ENCODE measurements at regions not wholly inside any gene's neighbourhood (a gene's known extent, or its start where the extent isn't known, plus 50 kb on each side); places are given as distances from the start of the nearest gene placed in this dataset.

DNA sequence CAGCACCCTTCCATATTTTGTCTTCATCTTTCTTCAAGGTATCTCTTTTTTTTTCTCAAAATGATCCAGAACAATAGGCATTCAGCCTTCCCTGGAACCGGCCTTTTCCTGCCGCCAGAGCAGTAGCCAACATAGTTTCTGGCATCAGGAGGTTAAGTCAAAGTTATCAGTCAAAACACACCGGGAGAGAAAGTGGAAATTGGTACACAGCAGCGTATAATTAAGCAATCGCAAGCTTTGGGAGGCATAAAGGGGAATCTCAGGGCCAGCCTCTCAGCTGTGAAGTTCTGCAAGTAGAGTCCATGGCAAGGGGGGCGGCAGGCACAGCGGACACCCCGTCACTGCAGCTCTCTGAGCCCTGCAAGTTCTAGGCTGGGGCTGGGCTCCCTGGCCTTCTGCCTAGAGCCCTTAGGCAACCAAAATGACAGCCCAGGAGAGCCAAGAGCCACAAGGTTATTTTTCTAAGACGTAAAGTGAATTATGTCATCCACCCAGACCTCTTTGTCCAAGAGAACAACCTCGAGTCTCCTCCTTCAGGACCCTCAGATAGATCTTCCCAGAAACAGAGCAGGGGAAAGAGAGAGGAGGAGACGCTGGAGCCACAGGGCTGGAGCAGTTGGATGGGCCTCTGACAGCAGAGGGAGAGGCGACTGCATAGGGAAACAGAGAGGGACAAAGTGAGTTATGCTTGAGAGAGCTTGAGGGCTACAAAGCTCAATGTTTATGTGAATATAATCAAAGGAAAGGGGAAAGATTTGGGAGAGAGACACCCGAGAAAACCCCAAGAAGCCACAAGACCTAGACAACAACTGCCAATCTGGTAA lies 114.7 kb downstream of the BCL2L11 start:
- Histone ChIP-seq H3K27me3 (ENCODE audit: insufficient read depth, low read length) (no peaks in the 10 kb centered on the region), H3K36me3 (ENCODE audit: insufficient read depth, low read length) (peaks cover 16% of the 10 kb centered on the region), H3K79me2 (ENCODE audit: control insufficient read depth, insufficient read depth, low read length, unreplicated experiment) (no peaks in the 10 kb centered on the region), H3K4me1 (ENCODE audit: control insufficient read depth, insufficient read depth, low read length, unreplicated experiment) (no peaks in the 10 kb centered on the region), H3K27ac (ENCODE audit: low read depth, low read length) (no peak overlapping the region), H3K4me3 (ENCODE audit: low read depth, low read length) (no peak overlapping the region), H2AFZ (ENCODE audit: low read length, unreplicated experiment) (no peak overlapping the region)

DNA sequence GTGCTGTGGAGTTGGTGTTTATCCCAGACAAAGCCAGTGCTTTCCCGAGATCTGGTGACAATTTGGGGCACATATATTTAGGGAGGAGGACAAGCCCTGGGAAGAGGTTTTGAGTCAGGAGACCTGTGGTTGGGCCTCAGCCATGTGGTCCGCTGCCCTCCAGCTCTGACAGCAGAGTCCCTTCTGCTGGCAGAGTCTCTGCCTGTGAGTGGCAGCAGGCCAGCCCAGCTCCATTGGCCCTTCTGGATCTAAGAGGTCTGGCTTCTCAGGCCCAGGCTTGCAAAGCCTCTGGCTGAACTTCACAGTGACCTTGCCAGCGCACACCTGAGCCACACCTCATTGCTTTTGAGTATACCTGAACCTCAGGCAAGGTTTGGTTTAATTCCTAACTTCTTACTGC lies 115.3 kb downstream of the BCL2L11 start:
- no peaks in the 10 kb centered on the region for H3K4me1 ChIP-seq (ENCODE audit: control insufficient read depth, insufficient read depth, low read length, unreplicated experiment)
- peaks cover 17% of the 10 kb centered on the region; the same call in 1 of the 2 replicates for H3K36me3 ChIP-seq (ENCODE audit: insufficient read depth, low read length)
- H2AFZ ChIP-seq (ENCODE audit: low read length, unreplicated experiment), result no peak overlapping the region
- H3K4me3 ChIP-seq (ENCODE audit: low read depth, low read length), result no peak overlapping the region
- no peaks in the 10 kb centered on the region for H3K27me3 ChIP-seq (ENCODE audit: insufficient read depth, low read length)
- H3K79me2 ChIP-seq (ENCODE audit: control insufficient read depth, insufficient read depth, low read length, unreplicated experiment), result no peaks in the 10 kb centered on the region
- no peak overlapping the region for H3K27ac ChIP-seq (ENCODE audit: low read depth, low read length)

DNA sequence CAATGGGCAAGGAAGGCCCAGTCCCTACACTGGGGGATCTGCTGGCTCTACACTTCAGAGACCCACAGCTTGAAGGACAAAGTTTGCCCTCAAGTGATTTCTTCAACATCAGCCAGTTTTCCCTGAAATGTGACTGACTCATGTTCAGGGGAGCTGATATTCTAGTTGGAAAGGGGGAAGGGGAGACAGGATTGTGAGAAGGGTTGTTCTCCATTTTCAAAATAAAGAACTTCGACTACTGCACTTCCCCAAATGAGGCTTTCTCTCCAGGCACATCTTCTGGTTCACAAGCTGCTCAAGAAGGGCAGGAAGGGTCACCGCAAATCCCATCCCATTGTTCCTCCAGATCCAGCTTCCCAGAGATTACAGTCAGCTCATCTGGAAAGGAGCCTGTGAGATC lies 117.6 kb downstream of the BCL2L11 start:
- H3K27ac ChIP-seq (ENCODE audit: low read depth, low read length), result no peak overlapping the region
- peaks cover 9% of the 10 kb centered on the region; the same call in 1 of the 2 replicates for H3K36me3 ChIP-seq (ENCODE audit: insufficient read depth, low read length)
- H2AFZ ChIP-seq (ENCODE audit: low read length, unreplicated experiment), result no peak overlapping the region
- H3K79me2 ChIP-seq (ENCODE audit: control insufficient read depth, insufficient read depth, low read length, unreplicated experiment), result no peaks in the 10 kb centered on the region
- H3K27me3 ChIP-seq (ENCODE audit: insufficient read depth, low read length), result no peaks in the 10 kb centered on the region
- no peaks in the 10 kb centered on the region for H3K4me1 ChIP-seq (ENCODE audit: control insufficient read depth, insufficient read depth, low read length, unreplicated experiment)
- no peak overlapping the region for H3K4me3 ChIP-seq (ENCODE audit: low read depth, low read length)

DNA sequence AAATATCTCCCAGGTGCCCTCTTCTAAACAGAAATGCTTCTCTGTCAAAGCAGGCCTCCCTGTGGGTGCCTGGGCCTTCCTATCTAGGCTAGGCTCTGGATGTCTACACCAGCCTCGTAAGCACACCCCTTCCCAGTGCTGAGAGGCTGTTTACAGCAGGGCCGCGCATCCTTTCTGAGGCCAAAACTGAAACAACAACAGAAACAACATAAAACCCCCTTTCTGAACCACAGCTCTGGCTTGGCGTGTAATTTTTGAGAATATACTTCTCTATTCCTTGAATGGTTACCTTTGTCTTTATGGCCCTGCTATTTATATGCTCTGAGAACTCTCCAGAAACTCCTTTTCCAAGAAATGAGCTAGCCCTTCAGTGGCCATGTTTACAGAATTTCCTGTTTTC lies 118.4 kb downstream of the BCL2L11 start:
- Histone ChIP-seq H3K27ac (ENCODE audit: low read depth, low read length) (no peak overlapping the region), H3K4me3 (ENCODE audit: low read depth, low read length) (no peak overlapping the region), H3K27me3 (ENCODE audit: insufficient read depth, low read length) (no peaks in the 10 kb centered on the region), H3K4me1 (ENCODE audit: control insufficient read depth, insufficient read depth, low read length, unreplicated experiment) (no peaks in the 10 kb centered on the region), H3K79me2 (ENCODE audit: control insufficient read depth, insufficient read depth, low read length, unreplicated experiment) (no peaks in the 10 kb centered on the region), H3K36me3 (ENCODE audit: insufficient read depth, low read length) (peaks cover 8% of the 10 kb centered on the region; the same call in 1 of the 2 replicates), H2AFZ (ENCODE audit: low read length, unreplicated experiment) (no peak overlapping the region)

DNA sequence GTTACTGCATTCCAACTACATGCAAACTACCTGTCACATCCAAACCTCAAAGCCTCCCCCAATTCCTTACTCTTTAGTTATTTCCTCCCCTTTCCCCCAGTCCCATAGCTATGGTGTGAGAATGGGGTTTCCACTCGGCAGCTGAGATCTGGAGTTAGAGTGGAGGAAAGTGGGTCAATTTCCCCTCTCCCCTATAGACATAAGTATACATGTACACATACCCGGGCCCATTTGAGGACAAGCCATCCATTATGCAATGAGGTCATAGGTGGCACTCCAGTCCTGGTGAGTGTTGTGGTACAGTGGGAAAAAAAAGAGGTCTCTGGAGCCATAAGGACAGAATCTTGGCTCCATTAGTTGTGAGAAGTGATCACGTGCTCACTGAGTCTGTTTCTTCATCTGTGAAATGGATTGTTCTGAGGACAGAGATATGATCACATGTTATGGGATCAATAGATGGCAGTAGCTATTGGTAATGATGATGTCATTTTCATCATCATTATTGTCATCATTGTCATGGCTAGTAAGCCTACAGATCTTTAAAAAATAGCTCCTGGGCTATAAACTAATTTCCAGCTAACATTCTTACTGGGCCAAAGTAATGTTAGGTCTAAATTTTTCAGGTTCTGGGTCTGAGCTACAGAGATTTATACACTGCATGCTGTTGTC lies 119.0 kb downstream of the BCL2L11 start:
- no peak overlapping the region for H2AFZ ChIP-seq (ENCODE audit: low read length, unreplicated experiment)
- no peaks in the 10 kb centered on the region for H3K4me1 ChIP-seq (ENCODE audit: control insufficient read depth, insufficient read depth, low read length, unreplicated experiment)
- H3K4me3 ChIP-seq (ENCODE audit: low read depth, low read length), result no peak overlapping the region
- no peak overlapping the region for H3K27ac ChIP-seq (ENCODE audit: low read depth, low read length)
- H3K79me2 ChIP-seq (ENCODE audit: control insufficient read depth, insufficient read depth, low read length, unreplicated experiment), result no peaks in the 10 kb centered on the region
- no peaks in the 10 kb centered on the region for H3K27me3 ChIP-seq (ENCODE audit: insufficient read depth, low read length)
- H3K36me3 ChIP-seq (ENCODE audit: insufficient read depth, low read length), result peaks cover 8% of the 10 kb centered on the region; the same call in 1 of the 2 replicates

DNA sequence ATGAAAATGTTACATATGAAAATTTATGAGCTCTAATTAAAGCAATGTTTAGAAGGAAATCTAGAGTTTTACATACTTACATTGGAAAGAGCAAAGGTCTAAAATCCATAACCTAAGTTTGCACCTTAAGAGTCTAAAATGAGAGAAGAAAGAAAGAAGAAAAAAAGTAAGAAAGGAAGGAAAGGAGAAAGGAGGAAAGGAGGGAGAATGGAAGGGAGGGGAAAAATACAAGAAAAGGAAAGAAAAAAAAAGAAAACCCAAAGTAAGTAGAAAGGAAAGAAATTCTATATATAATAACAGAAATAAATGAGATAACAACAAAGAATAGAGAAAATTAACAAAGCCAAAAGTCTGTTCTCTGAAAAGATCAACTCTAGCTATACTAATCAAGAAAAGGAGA lies 122.6 kb downstream of the BCL2L11 start:
- H3K79me2 ChIP-seq (ENCODE audit: control insufficient read depth, insufficient read depth, low read length, unreplicated experiment), result no peaks in the 10 kb centered on the region
- H2AFZ ChIP-seq (ENCODE audit: low read length, unreplicated experiment), result no peak overlapping the region
- no peaks in the 10 kb centered on the region for H3K27me3 ChIP-seq (ENCODE audit: insufficient read depth, low read length)
- H3K36me3 ChIP-seq (ENCODE audit: insufficient read depth, low read length), result peaks cover 8% of the 10 kb centered on the region; the same call in 1 of the 2 replicates
- H3K4me3 ChIP-seq (ENCODE audit: low read depth, low read length), result no peak overlapping the region
- no peaks in the 10 kb centered on the region for H3K4me1 ChIP-seq (ENCODE audit: control insufficient read depth, insufficient read depth, low read length, unreplicated experiment)
- H3K27ac ChIP-seq (ENCODE audit: low read depth, low read length), result no peak overlapping the region

DNA sequence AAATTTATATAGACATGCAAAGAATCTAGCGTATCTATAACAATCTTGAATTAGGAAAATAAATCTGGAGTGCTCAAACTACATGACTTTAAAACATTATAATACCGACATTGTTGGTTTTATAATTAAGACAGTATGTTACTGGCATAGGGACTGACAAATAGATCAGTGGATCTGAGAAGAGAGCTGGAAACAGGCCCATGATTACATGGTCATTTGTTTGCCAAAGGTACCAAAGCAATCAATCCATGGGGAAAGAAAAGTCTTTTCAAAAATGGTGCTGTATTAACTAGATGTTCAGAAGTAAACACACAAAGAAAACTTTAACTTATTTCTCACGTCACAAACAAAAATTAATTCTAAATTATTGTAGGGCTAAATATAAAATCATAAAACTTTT lies 124.2 kb downstream of the BCL2L11 start:
- Histone ChIP-seq H3K27me3 (ENCODE audit: insufficient read depth, low read length) (no peaks in the 10 kb centered on the region), H3K79me2 (ENCODE audit: control insufficient read depth, insufficient read depth, low read length, unreplicated experiment) (no peaks in the 10 kb centered on the region), H3K27ac (ENCODE audit: low read depth, low read length) (no peak overlapping the region), H2AFZ (ENCODE audit: low read length, unreplicated experiment) (no peak overlapping the region), H3K4me1 (ENCODE audit: control insufficient read depth, insufficient read depth, low read length, unreplicated experiment) (no peaks in the 10 kb centered on the region), H3K36me3 (ENCODE audit: insufficient read depth, low read length) (0 out of 2 replicates have a peak, but pooled peaks cover 2% of the 10 kb centered on the region), H3K4me3 (ENCODE audit: low read depth, low read length) (no peak overlapping the region)

DNA sequence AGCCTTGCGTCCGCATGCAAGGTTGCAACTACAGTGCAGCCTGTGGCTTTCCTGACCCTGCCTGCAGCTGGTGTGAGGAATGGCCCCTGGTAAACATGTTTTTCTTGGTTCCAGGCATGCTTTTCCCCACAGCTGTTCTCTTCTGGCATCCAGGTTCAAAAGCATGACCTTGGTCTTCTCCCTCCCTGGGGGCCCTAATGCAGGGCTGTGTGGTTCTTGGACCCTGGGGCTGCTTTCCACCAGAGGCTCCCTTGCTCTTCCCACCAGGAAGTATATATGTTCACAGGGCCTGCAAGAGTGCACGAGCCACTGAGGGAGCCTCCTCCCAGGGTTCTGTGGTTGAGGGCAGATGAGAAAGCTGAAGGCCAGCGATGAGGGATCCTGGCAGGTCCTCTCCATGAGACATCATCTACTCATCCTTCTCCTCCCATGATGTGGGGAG lies 125.9 kb downstream of the BCL2L11 start:
- Histone ChIP-seq H3K4me3 (ENCODE audit: low read depth, low read length) (no peak overlapping the region), H3K36me3 (ENCODE audit: insufficient read depth, low read length) (no peaks in the 10 kb centered on the region), H3K4me1 (ENCODE audit: control insufficient read depth, insufficient read depth, low read length, unreplicated experiment) (no peaks in the 10 kb centered on the region), H3K27me3 (ENCODE audit: insufficient read depth, low read length) (no peaks in the 10 kb centered on the region), H2AFZ (ENCODE audit: low read length, unreplicated experiment) (no peak overlapping the region), H3K27ac (ENCODE audit: low read depth, low read length) (no peak overlapping the region), H3K79me2 (ENCODE audit: control insufficient read depth, insufficient read depth, low read length, unreplicated experiment) (peaks cover 2% of the 10 kb centered on the region)

DNA sequence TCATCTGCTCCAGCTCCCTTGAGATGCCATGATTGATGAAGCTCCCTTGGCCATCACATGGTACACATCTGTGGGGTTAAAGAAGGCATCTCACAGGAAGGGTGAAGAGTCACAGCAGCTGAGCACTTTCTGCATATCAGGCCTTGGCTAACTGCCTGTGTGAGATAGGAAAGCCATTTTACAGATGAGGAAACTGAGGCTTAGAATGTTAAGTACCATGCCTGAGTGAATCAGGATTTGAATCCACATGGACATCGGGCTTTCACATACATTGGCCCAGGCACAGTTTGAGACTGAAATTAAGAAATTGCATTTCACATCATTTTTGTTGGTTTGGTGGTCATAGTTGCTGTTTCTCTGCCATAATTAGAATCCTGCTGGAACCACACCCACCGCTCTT lies 126.8 kb downstream of the BCL2L11 start:
- no peak overlapping the region for H2AFZ ChIP-seq (ENCODE audit: low read length, unreplicated experiment)
- H3K4me3 ChIP-seq (ENCODE audit: low read depth, low read length), result no peak overlapping the region
- no peaks in the 10 kb centered on the region for H3K36me3 ChIP-seq (ENCODE audit: insufficient read depth, low read length)
- H3K4me1 ChIP-seq (ENCODE audit: control insufficient read depth, insufficient read depth, low read length, unreplicated experiment), result no peaks in the 10 kb centered on the region
- no peak overlapping the region for H3K27ac ChIP-seq (ENCODE audit: low read depth, low read length)
- peaks cover 2% of the 10 kb centered on the region for H3K79me2 ChIP-seq (ENCODE audit: control insufficient read depth, insufficient read depth, low read length, unreplicated experiment)
- H3K27me3 ChIP-seq (ENCODE audit: insufficient read depth, low read length), result no peaks in the 10 kb centered on the region

DNA sequence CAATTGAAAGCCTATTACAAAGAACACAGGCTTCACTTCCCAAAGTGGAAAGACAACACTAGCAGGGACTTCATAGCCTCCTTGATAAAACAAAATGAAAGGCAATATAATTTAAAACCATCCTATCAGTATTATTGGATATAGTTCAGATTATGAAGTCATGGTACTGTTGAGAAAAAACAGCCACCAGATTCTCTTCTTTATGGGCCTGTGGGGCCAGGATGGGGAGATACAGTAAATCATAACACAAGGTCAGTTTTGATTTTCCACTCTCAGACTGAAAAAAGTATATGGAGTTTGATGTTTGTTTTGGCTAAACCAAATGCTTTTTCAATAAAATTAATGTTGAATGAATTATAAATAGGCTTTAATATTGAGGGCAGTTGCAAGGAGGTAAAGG lies 129.1 kb downstream of the BCL2L11 start:
- Histone ChIP-seq H3K27ac (ENCODE audit: low read depth, low read length) (no peak overlapping the region), H3K36me3 (ENCODE audit: insufficient read depth, low read length) (no peaks in the 10 kb centered on the region), H3K4me3 (ENCODE audit: low read depth, low read length) (no peak overlapping the region), H3K27me3 (ENCODE audit: insufficient read depth, low read length) (no peaks in the 10 kb centered on the region), H3K79me2 (ENCODE audit: control insufficient read depth, insufficient read depth, low read length, unreplicated experiment) (peaks cover 2% of the 10 kb centered on the region), H3K4me1 (ENCODE audit: control insufficient read depth, insufficient read depth, low read length, unreplicated experiment) (no peaks in the 10 kb centered on the region), H2AFZ (ENCODE audit: low read length, unreplicated experiment) (no peak overlapping the region)
